Mesothelial cell of epicardium (in vitro differentiated cells): ENCODE measurements at regions not wholly inside any gene's neighbourhood (a gene's known extent, or its start where the extent isn't known, plus 50 kb on each side); places are given as distances from the start of the nearest gene placed in this dataset.

ENCODE experiments used
- DNase-seq, 2 experiments: peaks; one replicate each; pipeline ENCODE4 v3.0.0; 2021; ENCODE audit warnings: low spot score in 2 of 2; ENCODE audit not compliant: unreplicated experiment in 2 of 2
- H3K27ac Mint-ChIP-seq: 2 replicates; pipeline ENCODE4 v1.8.0; 2021; ENCODE audit warnings: mixed read lengths
- H3K27me3 Mint-ChIP-seq: 2 replicates; pipeline ENCODE4 v1.8.0; 2021; ENCODE audit warnings: low read depth, mixed read lengths
- H3K36me3 Mint-ChIP-seq: 2 replicates; pipeline ENCODE4 v1.8.0; 2021; ENCODE audit warnings: mixed read lengths
- H3K4me1 Mint-ChIP-seq: 2 replicates; pipeline ENCODE4 v1.8.0; 2021; ENCODE audit warnings: mixed read lengths
- H3K4me3 Mint-ChIP-seq: 2 replicates; pipeline ENCODE4 v1.8.0; 2021; ENCODE audit warnings: mild to moderate bottlenecking, moderate library complexity, mixed read lengths
- H3K9me3 Mint-ChIP-seq: 2 replicates; pipeline ENCODE4 v1.8.0; 2021; ENCODE audit warnings: mixed read lengths
- TF ChIP-seq, protein P1 (sequence below): fragments of 200-600 bp; sonication (generic); IDR thresholded peaks from one replicate; pipeline ENCODE4 v1.5.0; 2021; ENCODE audit warnings: antibody characterized with exemption; ENCODE audit not compliant: unreplicated experiment

DNA sequence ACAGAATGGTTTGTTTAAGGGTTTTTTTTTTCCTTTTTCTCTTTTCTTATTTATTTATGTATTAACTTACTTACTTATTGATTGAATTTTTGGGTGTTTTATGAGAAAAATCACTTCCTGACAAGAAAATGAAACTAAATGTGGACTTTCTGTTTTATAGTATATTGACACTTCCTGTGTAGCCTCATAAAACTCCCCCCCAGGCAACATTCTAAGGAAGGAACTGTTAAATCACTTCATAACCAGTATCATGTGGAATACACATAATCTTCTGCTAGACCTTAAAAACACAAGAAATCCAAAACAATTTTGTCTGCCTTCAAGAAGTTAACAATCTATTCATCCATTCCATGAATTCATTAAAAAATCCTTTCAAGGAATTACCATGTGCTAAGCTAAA lies 164.1 kb upstream of the TOM1L1 start:
- DNase-seq = no peak

DNA sequence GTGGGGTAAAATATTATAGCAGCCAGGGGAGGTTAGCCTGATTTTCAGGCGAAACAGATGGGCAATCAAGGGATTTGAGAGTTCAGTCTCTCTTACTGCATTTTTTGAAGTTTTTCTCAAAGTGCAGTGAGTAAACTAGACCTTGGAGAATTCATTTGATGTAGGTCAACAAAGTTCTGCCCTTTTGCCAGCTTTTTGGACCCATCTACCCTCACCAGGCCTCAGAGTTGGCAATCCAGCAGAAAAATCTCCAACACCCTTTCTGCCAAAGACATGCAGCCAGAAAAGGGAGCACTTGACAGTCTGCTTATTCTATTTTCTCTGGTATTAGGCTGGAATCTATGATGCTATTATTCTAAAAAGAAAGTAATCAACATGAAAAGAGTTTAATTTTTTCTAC lies 162.2 kb upstream of the TOM1L1 start:
- TF ChIP-seq, protein P1, sequence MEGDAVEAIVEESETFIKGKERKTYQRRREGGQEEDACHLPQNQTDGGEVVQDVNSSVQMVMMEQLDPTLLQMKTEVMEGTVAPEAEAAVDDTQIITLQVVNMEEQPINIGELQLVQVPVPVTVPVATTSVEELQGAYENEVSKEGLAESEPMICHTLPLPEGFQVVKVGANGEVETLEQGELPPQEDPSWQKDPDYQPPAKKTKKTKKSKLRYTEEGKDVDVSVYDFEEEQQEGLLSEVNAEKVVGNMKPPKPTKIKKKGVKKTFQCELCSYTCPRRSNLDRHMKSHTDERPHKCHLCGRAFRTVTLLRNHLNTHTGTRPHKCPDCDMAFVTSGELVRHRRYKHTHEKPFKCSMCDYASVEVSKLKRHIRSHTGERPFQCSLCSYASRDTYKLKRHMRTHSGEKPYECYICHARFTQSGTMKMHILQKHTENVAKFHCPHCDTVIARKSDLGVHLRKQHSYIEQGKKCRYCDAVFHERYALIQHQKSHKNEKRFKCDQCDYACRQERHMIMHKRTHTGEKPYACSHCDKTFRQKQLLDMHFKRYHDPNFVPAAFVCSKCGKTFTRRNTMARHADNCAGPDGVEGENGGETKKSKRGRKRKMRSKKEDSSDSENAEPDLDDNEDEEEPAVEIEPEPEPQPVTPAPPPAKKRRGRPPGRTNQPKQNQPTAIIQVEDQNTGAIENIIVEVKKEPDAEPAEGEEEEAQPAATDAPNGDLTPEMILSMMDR = no peak
- no peaks in the 10 kb centered on the region for H3K27me3 Mint-ChIP-seq
- H3K4me1 Mint-ChIP-seq = no peaks in the 10 kb centered on the region
- no peak overlapping the region for H3K4me3 Mint-ChIP-seq
- no peak for DNase-seq
- H3K27ac Mint-ChIP-seq = no peak overlapping the region
- peaks cover 3% of the 10 kb centered on the region for H3K9me3 Mint-ChIP-seq
- no peaks in the 10 kb centered on the region for H3K36me3 Mint-ChIP-seq

More for the DNA sequence above, 164.1 kb upstream of the TOM1L1 start:
- no peak overlapping the region for H3K27ac Mint-ChIP-seq
- no peaks in the 10 kb centered on the region for H3K27me3 Mint-ChIP-seq
- peaks cover 15% of the 10 kb centered on the region for H3K9me3 Mint-ChIP-seq
- H3K4me1 Mint-ChIP-seq = no peaks in the 10 kb centered on the region
- TF ChIP-seq, protein P1 = no peak
- no peak overlapping the region for H3K4me3 Mint-ChIP-seq
- peaks cover 2% of the 10 kb centered on the region for H3K36me3 Mint-ChIP-seq

DNA sequence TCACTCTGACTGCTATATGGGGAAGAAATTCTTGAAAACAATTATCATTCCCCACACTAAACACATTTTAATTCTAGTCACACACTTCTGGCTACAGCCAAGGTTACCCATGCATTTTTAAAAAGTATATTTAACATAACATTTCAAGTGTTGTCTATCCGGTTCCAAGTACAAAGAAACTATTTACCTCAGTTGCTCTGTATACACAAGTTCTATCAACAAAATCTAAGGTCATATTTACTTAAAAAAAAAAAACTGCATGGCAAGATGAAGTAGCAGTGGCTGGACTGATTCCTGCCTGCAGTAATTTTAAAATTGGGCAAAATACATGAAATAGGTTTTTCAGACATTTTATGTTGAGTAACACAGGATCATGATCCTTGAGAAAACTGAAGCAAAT lies 155.9 kb upstream of the TOM1L1 start:
- H3K27me3 Mint-ChIP-seq = no peaks in the 10 kb centered on the region
- H3K27ac Mint-ChIP-seq = no peak overlapping the region
- H3K4me3 Mint-ChIP-seq = no peak overlapping the region
- peaks cover 4% of the 10 kb centered on the region for H3K36me3 Mint-ChIP-seq
- H3K4me1 Mint-ChIP-seq = no peaks in the 10 kb centered on the region
- TF ChIP-seq, protein P1 = no peak
- DNase-seq = no peak
- H3K9me3 Mint-ChIP-seq = peaks cover 33% of the 10 kb centered on the region

- no peaks in the 10 kb centered on the region for H3K4me1 Mint-ChIP-seq
- no peaks in the 10 kb centered on the region for H3K27me3 Mint-ChIP-seq
- peaks cover 33% of the 10 kb centered on the region for H3K9me3 Mint-ChIP-seq
- DNase-seq = no peak
- H3K36me3 Mint-ChIP-seq = peaks cover 4% of the 10 kb centered on the region
- no peak overlapping the region for H3K4me3 Mint-ChIP-seq
- H3K27ac Mint-ChIP-seq = no peak overlapping the region
- TF ChIP-seq, protein P1 = no peak
Observed at GRCh38 chr17:54745239-54745638, 155.4 kb upstream of the TOM1L1 start.

- Mint-ChIP-seq H3K4me3 (no peak overlapping the region), H3K9me3 (peaks cover 33% of the 10 kb centered on the region), H3K27me3 (no peaks in the 10 kb centered on the region), H3K27ac (no peak overlapping the region), H3K36me3 (peaks cover 4% of the 10 kb centered on the region), H3K4me1 (no peaks in the 10 kb centered on the region)
- TF ChIP-seq, protein P1 = no peak
- no peak for DNase-seq
Observed at GRCh38 chr17:54745862-54746261, 154.8 kb upstream of the TOM1L1 start.

DNA sequence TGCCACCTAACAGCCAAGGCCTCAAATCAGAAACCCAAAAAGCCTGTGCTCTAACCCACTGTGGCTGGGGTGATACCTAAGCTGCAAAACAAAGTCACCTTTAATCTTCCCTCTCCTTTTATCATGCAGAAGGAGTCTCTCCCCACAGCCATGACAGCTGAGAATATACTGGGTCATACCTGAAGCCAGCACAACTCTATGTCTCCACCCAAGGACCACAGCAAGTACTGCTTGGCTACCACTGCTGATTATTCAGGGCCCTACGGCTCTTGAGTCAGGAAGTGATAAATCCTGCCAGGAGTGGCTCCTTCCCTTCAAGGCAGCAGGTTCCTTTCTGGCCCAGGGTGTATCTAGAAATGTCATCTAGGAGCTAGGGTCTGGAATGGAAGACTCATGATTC lies 151.5 kb upstream of the TOM1L1 start:
- H3K4me1 Mint-ChIP-seq = no peaks in the 10 kb centered on the region
- no peak for DNase-seq
- peaks cover 30% of the 10 kb centered on the region for H3K9me3 Mint-ChIP-seq
- TF ChIP-seq, protein P1 = no peak
- H3K27me3 Mint-ChIP-seq = no peaks in the 10 kb centered on the region
- peaks cover 4% of the 10 kb centered on the region for H3K36me3 Mint-ChIP-seq
- no peak overlapping the region for H3K27ac Mint-ChIP-seq
- no peak overlapping the region for H3K4me3 Mint-ChIP-seq
